Lung (tissue), 11 donors: ENCODE measurements at regions not wholly inside any gene's neighbourhood (a gene's known extent, or its start where the extent isn't known, plus 50 kb on each side); places are given as distances from the start of the nearest gene placed in this dataset.

Experiments used
- ATAC-seq: fragments of 200-7000 bp; cut with Tn5 transposase; one replicate; pipeline ENCODE4 v1.9.1; 2020; ENCODE audit warnings: moderate number of reproducible peaks; ENCODE audit not compliant: insufficient read depth, low FRiP score
- DNase-seq, 3 donors: peaks; one replicate each; pipeline ENCODE4 v3.0.0-alpha.2; 2013 to 2017
- H3K27ac ChIP-seq, 2 donors: one replicate each; pipeline ENCODE4 v1.5.1; 2013; ENCODE audit warnings: mild to moderate bottlenecking in 2 of 2, moderate library complexity in 2 of 2, control low read depth in 1 of 2, inconsistent platforms in 1 of 2, low read depth in 1 of 2, low read length in 1 of 2
- H3K27me3 ChIP-seq, 3 donors: one replicate each; pipeline ENCODE4 v1.5.1; 2013; ENCODE audit warnings: low read length in 2 of 3; ENCODE audit not compliant: control insufficient read depth in 3 of 3, insufficient read depth in 3 of 3
- H3K36me3 ChIP-seq, 4 donors: one replicate each; pipeline ENCODE4 v1.5.1; 2013; ENCODE audit warnings: low read length in 4 of 4, mild to moderate bottlenecking in 1 of 4, moderate library complexity in 1 of 4; ENCODE audit not compliant: control insufficient read depth in 4 of 4, insufficient read depth in 4 of 4
- H3K4me1 ChIP-seq, 5 donors: one replicate each; pipeline ENCODE4 v1.5.1; 2013; ENCODE audit warnings: low read length in 5 of 5, mild to moderate bottlenecking in 2 of 5, moderate library complexity in 1 of 5; ENCODE audit not compliant: control insufficient read depth in 5 of 5, insufficient read depth in 5 of 5
- H3K4me3 ChIP-seq: one replicate; pipeline ENCODE4 v1.5.1; 2013; ENCODE audit warnings: mild to moderate bottlenecking, control low read depth, moderate library complexity
- H3K9ac ChIP-seq, 2 donors: one replicate each; pipeline ENCODE4 v1.5.1; 2013; ENCODE audit warnings: low read length in 2 of 2, control low read depth in 1 of 2; ENCODE audit not compliant: insufficient read depth in 1 of 2
- H3K9me3 ChIP-seq, 4 donors: one replicate each; pipeline ENCODE4 v1.5.1; 2013; ENCODE audit warnings: low read length in 3 of 4, mild to moderate bottlenecking in 1 of 4, moderate library complexity in 1 of 4; ENCODE audit not compliant: control insufficient read depth in 4 of 4, insufficient read depth in 3 of 4
- CTCF ChIP-seq: IDR thresholded peaks from 2 replicates; pipeline ENCODE4 v1.5.1; 2012; ENCODE audit warnings: mild to moderate bottlenecking; ENCODE audit errors: control extremely low read depth, extremely low read depth
- WGBS, 2 donors: extraction: QIAGEN DNeasy Blood & Tissue Kit; methylation state at CpG; one replicate each; pipeline ENCODE4 v1.1.7; 2013; 5-methylcytosine and 5-hydroxymethylcytosine counted together
- donor health status: control.
- donor health status: control.
- donor health status: Bipolar disorder and iron deficiency.
- donor health status: healthy.
- donor health status: DM: yes; HTN: yes; CAD: no.

- H3K9me3 ChIP-seq, result no peaks in the 10 kb centered on the region
- 92 to 95% methylated on average over 3 of the region's 3 CpGs for WGBS, 2 donors
- H3K27ac ChIP-seq, result no peak overlapping the region
- H3K27me3 ChIP-seq, result no peaks in the 10 kb centered on the region
- no peak for TF ChIP-seq CTCF
- ATAC-seq, result no peak
- no peak overlapping the region for H3K4me3 ChIP-seq
- peaks cover 0 to 5% (median 0%) of the 10 kb centered on the region in 5 donors for H3K4me1 ChIP-seq
- DNase-seq, result no peak
- H3K9ac ChIP-seq, result no peak overlapping the region
- no peaks in the 10 kb centered on the region for H3K36me3 ChIP-seq
Measured at GRCh38 chr14:51563560-51563959, 88.2 kb upstream of the FRMD6 start.

GRCh38 chr14:51564460-51564859 is 87.2 kb upstream of the FRMD6 start:
- Histone ChIP-seq H3K4me1 (peaks cover 0 to 5% (median 0%) of the 10 kb centered on the region in 5 donors), H3K9ac (no peak overlapping the region), H3K4me3 (no peak overlapping the region), H3K9me3 (no peaks in the 10 kb centered on the region), H3K27me3 (no peaks in the 10 kb centered on the region), H3K36me3 (no peaks in the 10 kb centered on the region), H3K27ac (no peak overlapping the region)
- WGBS, 2 donors, result 72 to 87% methylated on average over 5 of the region's 5 CpGs
- no peak for TF ChIP-seq CTCF
- DNase-seq, result no peak
- ATAC-seq, result no peak

DNA sequence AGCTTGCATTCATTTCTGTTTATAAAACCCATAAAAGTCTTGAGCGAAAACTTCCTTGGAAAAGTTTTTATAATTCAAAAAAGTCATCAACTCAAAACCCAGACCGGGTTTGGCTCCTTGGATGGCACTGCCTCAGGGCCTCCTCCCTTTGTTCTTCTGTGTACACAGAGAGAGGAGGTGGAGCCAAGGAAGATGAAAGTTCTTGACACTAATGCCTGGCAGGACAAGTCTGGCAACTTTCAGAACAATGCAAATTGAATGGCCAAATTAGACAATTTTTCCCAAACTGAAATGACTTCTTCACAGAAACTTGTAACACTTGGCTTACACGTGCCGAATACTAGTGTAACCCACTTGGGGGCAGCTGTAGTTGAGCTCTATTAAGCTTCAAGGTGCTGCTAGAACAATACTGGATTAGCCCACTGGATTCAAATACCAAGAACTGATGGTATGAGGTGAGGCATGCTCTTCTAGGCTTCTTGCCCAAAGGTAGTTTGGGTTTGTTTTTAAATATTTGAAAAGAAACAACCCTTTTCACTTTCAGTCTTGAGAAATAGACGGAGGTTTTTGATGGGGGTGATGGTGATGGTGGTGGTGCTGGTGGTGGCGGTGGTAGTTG is 86.6 kb upstream of the FRMD6 start:
- no peaks in the 10 kb centered on the region for H3K36me3 ChIP-seq
- no peak overlapping the region for H3K4me3 ChIP-seq
- no peak for TF ChIP-seq CTCF
- 67 to 82% methylated on average over 6 of the region's 6 CpGs for WGBS, 2 donors
- no peaks in the 10 kb centered on the region for H3K27me3 ChIP-seq
- DNase-seq (no peak), ATAC-seq (no peak)
- no peak overlapping the region for H3K9ac ChIP-seq
- H3K27ac ChIP-seq, result no peak overlapping the region
- no peaks in the 10 kb centered on the region for H3K9me3 ChIP-seq
- H3K4me1 ChIP-seq, result peaks cover 0 to 5% (median 0%) of the 10 kb centered on the region in 5 donors
